Skin epidermis (tissue), 12 donors: ENCODE measurements at regions not wholly inside any gene's neighbourhood (a gene's known extent, or its start where the extent isn't known, plus 50 kb on each side); places are given as distances from the start of the nearest gene placed in this dataset.

Source experiments
- H3K27ac ChIP-seq, 21 experiments: fragments of 200-600 bp; sonication (generic) in 11 of 21; one replicate each; pipeline ENCODE4 v1.5.0; 2020; ENCODE audit warnings: mild to moderate bottlenecking in 3 of 21, inconsistent platforms in 2 of 21, moderate library complexity in 2 of 21
- H3K4me3 ChIP-seq, 7 experiments: fragments of 200-600 bp; sonication (generic) in 2 of 7; one replicate each; pipeline ENCODE4 v1.5.0; 2020; ENCODE audit warnings: inconsistent platforms in 2 of 7, mild to moderate bottlenecking in 2 of 7, moderate library complexity in 1 of 7

DNA sequence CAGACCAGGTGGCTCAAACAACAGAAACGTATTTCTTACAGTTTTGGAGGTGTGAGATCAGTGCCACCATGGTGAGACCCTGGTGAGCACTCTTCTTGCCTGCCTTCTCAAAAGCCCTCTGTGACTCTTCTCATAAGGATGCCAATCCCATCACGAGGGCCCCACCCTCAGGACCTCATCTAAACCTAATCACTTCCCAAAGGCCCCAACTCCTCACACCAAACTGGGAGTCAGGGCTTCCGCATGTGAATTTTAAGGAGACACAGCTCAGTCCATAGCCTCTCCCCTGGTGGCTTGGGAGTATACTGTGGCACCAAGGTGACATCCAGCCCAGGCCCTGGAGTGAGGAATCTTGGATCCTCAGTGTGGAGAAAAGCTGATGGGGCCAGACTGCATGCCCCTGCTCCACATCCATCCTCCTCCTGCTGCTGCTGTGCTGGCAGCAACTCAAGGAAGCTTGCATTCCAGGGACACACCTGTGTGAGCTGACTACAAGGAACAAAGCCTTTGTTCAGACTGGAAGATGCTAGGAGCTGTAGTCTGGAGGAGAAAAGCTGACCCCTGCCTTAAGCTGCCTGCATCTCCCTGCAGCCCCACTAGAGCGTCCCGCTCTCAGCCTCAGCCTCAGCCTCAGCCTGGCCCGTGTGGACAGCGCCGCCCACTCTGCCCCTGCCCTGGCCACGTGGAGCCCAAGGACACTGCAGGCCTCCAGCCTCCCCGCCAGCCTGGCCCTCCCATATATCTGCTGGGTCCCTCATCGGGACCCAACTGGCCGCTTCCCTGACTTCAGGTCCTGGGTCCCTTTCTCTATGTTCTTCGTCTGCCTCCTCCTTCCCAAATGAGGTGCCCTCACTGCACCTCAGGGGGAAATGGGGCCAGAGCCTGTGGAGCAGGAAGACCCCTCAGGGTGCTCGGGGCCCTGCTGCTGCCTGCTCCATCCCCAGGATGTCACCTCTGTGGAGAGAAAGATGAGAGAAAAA, 87.8 kb upstream of the RAB6C start:
- H3K27ac ChIP-seq, result no peak overlapping the region
- no peak overlapping the region for H3K4me3 ChIP-seq

DNA sequence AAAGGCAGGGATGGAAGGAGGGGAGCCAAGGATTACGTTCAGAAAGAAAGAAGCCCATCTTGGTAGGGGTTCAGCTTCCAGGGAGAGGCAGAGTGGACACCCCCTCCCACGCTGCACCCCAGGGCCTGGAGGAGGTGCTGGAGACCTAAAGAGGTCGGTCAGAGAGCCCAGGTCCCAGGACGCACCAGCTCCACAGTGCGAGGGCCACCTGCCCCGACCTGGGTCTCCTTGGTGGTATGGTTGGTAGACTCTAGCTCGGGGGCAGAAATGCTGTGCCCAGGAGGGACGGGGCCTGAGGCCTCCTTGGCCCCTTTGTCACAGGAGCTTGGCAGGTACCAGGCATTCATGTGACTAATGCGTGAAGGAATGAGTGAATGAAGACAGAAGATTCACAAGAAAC, 87.1 kb upstream of the RAB6C start:
- no peak overlapping the region for H3K4me3 ChIP-seq
- no peak overlapping the region for H3K27ac ChIP-seq

DNA sequence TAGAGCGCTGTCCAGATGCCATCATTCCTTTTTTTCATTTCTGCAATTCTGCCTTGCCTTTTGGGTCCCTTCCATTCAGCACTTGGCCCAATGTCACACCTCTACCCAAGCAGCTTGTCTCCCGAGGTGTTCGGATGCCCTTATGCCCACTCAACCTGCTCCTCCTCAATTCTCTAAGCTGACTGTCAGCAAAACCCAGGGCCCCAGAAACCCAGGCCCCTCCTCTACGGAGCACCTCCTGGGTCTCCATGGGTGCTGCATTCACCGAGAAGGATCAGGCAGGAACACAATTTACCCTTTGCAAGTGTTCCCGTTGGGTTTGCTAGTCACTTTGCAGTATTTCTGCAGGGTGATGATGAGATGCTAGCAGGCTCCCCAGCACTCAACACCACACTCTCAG, 86.7 kb upstream of the RAB6C start:
- Histone ChIP-seq H3K27ac (no peak overlapping the region), H3K4me3 (no peak overlapping the region)

DNA sequence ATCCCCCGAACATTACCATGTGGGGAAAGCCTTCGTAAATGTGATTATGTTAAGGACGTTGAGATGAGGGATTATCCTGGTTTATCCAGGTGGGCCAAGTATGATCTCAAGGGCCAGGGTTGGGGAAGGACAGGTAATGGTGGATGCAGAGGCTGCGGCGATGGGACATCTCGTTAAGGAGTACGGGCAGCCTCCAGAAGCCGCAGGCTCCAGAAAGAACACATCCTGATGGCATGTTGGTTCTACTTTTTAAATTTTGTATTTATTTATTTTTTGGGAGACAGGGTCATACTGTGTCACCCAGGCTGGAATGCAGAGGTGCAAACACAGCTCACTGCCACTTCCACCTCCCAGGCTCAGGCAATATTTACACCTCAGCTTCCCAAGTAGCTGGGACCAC, 86.2 kb upstream of the RAB6C start:
- no peak overlapping the region for H3K4me3 ChIP-seq

DNA sequence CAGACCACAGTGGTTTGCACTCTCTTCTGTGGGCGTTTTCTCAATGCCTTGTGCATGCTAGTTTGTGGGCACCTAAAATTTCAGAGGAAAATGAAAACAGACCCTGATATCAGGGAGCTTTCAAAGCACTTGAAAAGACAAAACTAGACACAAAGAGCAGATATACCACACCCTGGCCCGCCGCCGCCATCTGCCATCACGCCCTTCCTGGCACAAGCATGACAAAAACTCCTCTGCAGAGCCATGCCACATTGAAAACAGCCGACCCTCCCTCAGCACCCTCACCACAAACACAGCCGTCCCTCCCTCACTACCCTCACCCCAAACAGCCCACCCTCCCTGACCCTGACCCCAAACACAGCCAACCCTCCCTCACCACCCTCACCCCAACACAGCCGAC, 84.8 kb upstream of the RAB6C start:
- H3K27ac ChIP-seq, result no peak overlapping the region
- no peak overlapping the region for H3K4me3 ChIP-seq

More for the DNA sequence above, 86.2 kb upstream of the RAB6C start:
- no peak overlapping the region for H3K27ac ChIP-seq

DNA sequence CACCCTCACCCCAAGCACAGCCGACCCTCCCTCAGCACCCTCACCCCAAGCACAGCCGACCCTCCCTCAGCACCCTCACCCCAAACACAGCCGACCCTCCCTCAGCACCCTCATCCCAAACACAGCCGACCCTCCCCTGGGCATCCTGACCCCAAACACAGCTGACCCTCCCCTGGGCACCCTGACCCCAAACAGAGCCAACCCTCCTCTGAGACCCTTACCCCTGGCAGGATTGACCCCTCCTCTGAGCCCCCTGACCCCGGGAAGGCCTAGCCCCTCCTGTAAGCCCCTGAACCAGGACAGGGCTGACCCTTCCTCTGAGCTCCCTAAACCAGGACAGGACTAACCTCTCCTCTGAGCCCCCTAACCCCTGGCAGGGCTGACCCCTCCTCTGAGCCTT, 84.4 kb upstream of the RAB6C start:
- Histone ChIP-seq H3K4me3 (no peak overlapping the region), H3K27ac (no peak overlapping the region)

DNA sequence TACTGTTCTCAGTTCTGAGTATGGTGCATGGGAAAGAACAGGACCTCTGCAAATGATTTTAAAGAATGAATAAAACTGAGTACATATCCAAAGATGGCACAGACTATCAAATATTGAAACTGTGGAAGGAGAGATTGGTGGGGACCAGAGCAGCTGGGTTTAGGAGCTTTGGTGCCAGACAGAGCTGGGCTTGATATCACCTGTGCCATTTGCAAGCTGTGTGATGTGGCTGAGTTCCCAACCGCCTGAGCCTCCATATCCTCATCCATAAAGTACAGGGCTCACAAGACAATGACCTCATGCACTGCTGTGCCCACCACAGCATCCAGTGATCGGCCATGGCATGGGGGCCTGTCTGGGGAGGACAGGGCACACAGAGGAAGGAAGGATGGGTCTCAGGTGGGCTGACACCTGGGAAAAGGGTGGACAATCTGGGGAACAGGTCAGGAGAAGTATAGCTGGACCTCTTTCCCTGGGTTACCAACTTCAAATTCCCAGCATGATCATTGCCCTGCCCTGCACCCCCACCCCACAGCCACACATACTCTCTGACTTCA, 83.9 kb upstream of the RAB6C start:
- no peak overlapping the region for H3K4me3 ChIP-seq
- no peak overlapping the region for H3K27ac ChIP-seq

DNA sequence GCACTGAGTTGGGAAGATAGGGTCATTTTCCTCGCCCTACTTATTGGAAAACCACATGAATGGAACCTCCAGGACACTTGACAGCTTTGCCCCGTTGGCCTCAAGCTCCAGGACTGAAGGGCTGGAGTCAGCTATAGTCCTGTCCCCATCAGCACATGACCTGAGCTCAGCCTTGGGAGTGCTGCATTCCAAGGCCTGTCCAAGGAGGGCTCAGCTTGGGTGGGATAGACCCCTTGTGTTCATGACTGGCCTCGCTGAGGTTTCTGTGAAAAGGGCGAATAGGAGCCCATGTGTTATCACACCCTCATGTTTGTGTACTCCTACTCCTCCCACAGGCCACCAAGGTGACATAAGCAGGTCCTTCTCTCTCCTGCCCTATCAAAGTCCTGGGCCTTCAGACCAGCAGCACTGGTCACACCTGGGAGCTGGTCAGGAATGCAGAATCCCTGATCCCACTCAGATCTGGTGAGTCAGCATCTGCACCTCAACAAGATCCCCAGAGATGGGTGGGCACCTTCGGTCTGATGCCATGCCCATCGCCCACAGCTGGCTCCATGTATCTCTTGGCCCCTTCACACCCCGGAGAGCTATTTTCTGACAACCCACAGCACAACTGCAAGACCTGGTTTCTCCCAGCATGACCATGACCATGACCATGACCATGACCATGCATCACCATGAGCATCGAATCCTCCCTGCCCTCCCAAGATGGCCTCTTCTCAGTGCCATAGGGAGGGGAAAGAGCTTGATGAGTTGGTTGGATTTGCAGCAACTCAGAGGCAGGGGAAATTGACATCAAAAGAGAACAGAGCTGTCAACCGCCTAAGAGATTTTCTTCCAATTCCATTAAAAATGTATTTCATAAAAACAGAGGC, 83.0 kb upstream of the RAB6C start:
- H3K27ac ChIP-seq, result no peak overlapping the region
- no peak overlapping the region for H3K4me3 ChIP-seq

DNA sequence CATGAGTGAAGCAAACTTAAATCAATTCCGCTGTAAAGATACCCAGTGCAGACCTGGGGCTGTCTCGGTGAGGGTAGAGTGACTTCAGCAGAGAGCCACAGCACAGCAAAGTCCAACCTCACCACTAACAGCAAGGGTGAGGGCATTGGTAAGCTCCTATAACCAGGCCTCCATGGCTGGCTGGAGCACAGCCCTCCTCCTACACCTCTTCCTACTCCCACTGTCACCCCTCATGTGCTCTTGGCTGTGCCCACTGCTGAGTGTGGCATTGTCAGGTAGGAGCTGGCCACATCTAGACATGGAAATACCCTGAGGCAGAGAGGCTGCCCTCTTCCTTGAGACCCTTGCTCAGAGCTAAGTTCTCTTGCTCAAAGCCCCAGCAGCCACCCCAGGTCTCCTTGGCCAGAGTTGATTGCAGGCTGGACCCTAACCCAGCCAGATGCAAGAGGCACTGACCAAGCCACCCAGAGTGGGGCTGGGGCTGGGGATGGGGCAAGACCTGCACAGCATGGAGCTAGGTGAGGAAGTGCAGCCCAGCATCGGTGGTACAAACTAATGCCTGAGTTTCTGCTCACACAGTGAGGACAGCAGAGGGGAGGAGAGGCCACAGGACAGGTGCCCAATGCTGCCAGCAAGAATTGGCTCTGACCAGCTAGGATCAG, 77.6 kb upstream of the RAB6C start:
- no peak overlapping the region for H3K27ac ChIP-seq
- H3K4me3 ChIP-seq, result no peak overlapping the region

DNA sequence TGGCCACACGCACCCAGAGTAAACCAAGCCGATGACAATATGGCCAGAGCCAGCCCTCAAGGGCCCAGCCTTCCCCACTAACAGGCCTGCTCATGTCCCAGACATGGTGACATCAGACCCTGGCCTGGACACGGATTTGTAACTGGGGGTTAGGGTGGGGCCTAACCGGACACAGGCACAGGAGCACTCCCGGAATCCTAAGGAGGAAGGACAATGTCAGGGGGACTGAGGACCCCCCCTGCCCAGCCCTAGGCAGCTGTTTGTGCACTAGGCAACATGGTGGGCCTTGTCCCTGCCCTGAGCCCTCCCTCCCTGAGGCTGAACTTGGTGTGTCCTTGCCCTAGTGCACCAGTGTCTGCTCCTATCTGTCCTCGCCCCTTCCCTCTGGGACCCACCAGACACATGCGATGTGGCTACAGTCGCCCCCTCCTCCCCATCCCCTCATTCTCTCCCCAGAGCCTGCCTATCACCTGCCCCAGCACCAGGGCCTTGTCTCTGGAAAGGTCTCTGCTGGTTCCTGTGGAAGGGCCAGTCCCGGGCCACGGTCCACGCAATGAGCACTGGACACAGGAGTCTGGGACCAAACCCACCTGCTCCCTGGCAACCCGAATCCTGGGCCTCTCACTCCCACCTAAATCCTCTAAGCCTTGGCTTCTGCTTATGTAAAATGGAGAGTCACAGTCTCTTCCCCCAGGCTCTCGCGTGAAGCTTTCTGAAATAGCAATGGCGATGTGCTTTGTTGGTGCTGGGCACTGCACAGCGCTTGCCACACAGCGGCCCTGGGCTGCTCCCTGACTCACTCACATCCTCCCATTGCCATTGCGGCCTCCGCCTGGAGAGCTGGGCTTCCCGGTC, 76.5 kb upstream of the RAB6C start:
- no peak overlapping the region for H3K27ac ChIP-seq
- no peak overlapping the region for H3K4me3 ChIP-seq

DNA sequence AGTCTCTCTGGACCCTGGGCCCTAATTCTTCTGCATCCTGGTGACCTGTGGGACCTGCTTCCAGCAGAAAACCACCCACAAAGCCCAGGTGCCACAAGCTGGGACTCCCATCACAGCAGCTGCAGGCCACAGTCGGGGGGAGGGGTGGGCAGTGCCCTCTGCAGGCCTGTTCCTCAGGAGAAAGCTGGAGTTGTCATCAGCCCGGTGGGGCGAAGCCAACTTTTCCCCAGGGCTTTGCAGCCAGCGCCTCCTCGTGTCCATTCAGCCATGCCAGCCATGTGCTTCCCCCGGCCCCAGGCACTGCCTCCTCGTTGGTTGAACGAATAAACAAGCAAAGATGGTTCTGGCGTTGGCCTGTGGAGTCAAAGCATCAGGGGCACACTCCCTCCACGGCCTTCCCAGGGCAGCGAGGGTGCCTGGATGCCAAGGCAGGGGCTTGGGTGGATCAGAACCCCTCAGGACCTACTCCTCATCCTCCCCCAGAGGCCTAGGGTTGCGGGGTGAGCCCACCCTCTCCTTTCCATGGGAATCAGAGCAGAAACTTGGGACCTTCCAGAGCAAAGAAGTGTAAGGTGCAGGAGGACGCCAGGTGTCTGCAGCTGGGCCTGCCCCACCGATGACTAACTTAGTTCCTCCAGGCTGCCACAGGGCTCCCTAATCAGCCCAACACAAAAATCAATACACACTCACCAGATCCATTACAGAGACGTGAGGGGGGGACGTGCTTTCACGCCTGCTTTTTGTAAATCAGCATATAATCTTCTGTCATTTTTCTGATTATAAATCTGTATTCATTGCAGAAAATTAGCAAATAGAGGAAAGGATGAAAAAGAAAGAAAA, 75.7 kb upstream of the RAB6C start:
- Histone ChIP-seq H3K27ac (no peak overlapping the region), H3K4me3 (no peak overlapping the region)

DNA sequence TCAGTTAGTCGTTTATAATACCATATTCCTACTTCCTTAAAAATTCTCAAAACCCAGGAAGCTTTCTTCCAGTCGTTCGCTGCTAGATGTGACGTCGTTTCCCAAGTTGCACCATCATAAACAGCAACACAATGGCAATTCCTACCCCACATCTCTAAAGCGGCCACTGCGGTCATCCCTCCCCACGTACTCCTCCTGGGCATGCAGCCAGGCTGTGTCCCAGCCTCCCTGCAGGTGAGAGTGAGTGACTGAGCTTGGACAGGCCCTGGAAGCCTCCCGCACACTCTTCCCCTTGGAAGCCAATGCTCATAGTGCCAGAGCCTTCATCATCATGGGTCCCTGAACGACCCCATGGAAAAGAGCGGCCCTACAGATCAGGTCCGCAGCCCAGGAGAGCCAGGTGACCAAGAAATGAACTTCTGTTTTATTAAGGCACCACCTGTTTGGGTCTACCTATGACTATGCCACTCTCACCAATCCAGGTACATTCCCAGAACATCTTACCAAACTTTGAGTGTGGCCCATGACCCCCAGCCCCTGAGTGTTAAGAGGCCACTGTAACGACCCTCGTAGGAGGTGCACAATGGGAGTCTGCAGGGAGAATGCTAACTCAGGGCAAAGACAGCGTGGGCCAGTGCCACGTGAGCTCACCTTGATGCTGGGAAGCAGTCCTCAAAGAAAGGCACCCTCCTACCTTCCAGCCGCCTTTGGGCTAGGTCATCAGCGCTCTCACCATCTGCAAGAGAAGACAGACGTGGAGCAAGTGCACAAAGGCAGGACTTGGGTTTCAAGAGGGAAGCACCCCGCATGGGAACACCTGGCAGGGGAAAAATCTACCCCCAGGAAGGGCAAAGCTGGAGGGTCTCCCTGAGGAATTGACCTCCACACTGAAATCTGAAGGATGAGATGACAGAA, 74.7 kb upstream of the RAB6C start:
- H3K4me3 ChIP-seq, result no peak overlapping the region
- no peak overlapping the region for H3K27ac ChIP-seq

DNA sequence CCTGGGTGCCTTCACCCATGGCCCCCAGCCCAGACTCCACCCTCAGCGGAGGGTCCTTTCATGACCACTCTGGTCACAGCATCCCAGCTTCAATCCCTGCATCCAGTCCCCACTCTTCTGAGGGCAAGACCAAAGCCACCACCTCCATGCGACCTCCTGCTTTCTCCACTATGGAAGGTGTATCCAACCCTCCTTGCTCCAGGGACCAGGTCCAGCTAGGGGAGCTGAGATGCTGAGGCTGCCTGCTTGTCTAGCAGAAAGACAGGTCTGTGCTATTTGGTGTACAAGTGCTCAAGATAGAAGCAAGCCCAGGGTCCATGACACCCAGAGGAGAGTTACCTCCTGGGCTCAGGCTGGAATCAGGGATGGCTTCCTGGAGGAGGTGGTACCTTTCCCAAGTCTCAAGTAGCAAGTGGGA, 73.8 kb upstream of the RAB6C start:
- Histone ChIP-seq H3K27ac (no peak overlapping the region), H3K4me3 (no peak overlapping the region)

DNA sequence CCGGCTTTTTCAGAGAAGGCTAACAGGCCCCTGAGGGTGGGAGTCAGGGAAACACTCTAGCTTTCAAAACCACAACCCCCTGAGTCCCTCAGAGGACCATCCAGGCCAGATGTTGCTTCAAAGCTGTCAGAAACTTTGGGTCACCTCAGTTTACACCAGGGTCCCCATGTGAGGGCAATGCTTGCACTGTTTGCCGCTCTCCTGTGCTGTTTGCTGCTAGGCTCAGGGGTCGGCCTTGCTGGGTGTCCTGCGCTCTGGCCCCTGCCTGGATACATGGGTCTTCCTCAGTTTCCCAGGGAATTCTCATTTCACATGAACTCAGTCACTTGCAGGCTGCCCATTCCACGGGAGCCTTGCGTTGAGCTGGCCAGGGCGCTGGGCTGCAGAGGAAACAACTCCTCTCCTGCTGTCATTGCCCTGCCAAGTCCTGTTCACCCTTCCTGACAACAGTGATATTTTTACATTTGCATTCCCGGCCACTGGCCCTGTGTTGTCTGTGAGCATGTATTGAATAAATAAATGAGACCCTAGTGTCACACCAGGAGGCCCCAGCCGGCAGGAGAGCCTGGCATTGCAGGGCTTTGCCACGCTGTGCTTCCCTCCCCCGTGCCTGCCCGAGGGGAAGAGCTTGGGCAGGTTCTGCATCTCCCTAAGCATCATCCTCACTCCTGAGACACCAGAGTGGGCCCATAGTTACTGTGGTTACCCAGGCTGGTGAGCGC, 73.2 kb upstream of the RAB6C start:
- no peak overlapping the region for H3K4me3 ChIP-seq
- no peak overlapping the region for H3K27ac ChIP-seq

DNA sequence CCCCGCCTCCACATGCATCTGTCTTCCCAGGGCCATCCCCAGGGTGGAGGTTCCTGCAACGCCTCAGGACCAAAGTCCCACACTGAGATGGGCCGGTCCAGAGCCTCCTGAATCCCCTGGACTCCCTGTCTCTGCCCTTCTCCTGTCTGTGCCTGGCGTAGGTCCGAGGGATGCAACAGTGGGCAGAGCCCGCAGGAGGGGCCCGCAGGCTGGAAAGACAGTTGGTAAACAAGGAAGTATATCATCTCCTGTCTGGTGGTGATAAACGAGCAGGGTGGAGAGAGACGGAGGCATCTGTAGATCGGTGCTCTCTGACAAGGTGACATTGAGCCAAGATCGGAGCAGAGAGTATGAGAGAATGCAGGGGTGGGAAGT, 72.6 kb upstream of the RAB6C start:
- H3K27ac ChIP-seq, result no peak overlapping the region
- H3K4me3 ChIP-seq, result no peak overlapping the region

DNA sequence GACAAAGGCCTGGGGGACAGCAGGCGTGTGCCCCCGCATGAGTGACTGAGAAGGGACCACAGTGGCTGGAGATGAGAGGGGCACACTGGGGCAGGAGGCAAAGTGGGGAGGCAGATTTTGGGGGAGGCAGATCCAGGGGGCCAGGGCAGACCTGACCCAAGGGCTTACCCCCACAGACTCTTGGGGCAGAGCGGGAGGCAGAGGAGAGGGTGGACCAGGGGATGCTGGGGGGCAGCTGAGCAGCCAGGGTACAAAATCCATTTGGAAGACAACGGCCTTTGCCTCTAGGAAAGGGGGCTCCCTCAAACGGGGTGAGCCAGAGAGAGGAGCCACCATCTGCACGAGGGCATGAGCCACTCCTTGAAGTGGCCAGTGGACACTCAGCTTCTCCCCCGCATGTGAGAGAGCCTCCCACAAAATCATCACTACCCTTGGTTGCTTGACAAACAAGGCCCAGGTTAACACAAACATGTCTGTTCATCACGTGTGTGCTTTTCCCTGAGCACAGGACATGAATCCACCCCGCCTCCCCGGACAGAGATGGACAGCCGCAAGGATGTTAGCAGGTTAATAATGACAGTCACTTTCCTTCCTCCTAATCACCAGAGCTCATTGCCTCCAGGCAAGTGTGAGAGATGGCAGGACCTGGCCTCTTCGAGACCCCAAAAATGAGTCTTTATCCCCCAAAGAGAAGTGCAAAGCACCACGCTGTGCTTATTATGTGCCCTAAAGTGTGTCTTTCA, 72.0 kb upstream of the RAB6C start:
- H3K27ac ChIP-seq, result no peak overlapping the region
- H3K4me3 ChIP-seq, result no peak overlapping the region
